IMR-90 (cell line): ENCODE measurements at regions not wholly inside any gene's neighbourhood (a gene's known extent, or its start where the extent isn't known, plus 50 kb on each side); places are given as distances from the start of the nearest gene placed in this dataset.

Source experiments
- ATAC-seq: fragments of 200-7000 bp; cut with Tn5 transposase; 2 replicates; pipeline ENCODE4 v1.9.1; 2020; ENCODE audit warnings: low read depth, mild to moderate bottlenecking, moderate library complexity
- BruUV-seq: library from RNA; stranded (reverse); fragments of 400-500 nt; replicated peaks from 2 replicates; lab custom pipeline; 2021; lab: Mats Ljungman, UMichigan
- CTCF ChIA-PET: fragments of 300-600 bp; formaldehyde crosslinking; extraction: SDS; loops from one replicate; lab custom pipeline; 2021; ENCODE audit warnings: antibody characterized with exemption; lab: Yijun Ruan, JAX
- POLR2A ChIA-PET: fragments of 300-600 bp; sonication (Branson Sonifier 250); formaldehyde crosslinking; loops from one replicate; lab custom pipeline; 2022; ENCODE audit warnings: antibody characterized with exemption; ENCODE audit not compliant: unreplicated experiment; lab: Charles Lee
- DNase-seq: peaks from one replicate; pipeline ENCODE4 v3.0.0; 2013
- H2AFZ ChIP-seq: replicated peaks from 2 replicates; pipeline ENCODE3; 2013; ENCODE audit warnings: low read length, mild to moderate bottlenecking; ENCODE audit not compliant: poor library complexity
- H2AK5ac ChIP-seq: 2 replicates; pipeline ENCODE4 v1.6.1; 2013; ENCODE audit warnings: low read depth, low read length, inconsistent platforms
- H2AK9ac ChIP-seq: replicated peaks from 2 replicates; pipeline ENCODE3; 2013; ENCODE audit warnings: mild to moderate bottlenecking, low read depth, low read length, moderate library complexity; ENCODE audit not compliant: poor library complexity
- H2BK120ac ChIP-seq: 2 replicates; pipeline ENCODE4 v1.6.1; 2013; ENCODE audit warnings: low read depth, low read length, inconsistent platforms
- H2BK15ac ChIP-seq: 3 replicates; pipeline ENCODE4 v1.6.1; 2013; ENCODE audit warnings: low read depth, low read length, inconsistent platforms
- H2BK20ac ChIP-seq: 2 replicates; pipeline ENCODE4 v1.6.1; 2013; ENCODE audit warnings: low read depth, mild to moderate bottlenecking, inconsistent platforms, low read length, moderate library complexity
- H2BK5ac ChIP-seq: 2 replicates; pipeline ENCODE4 v1.6.1; 2013; ENCODE audit warnings: mild to moderate bottlenecking, low read depth, low read length, inconsistent platforms; ENCODE audit not compliant: poor library complexity, severe bottlenecking
- H3K14ac ChIP-seq: replicated peaks from 2 replicates; pipeline ENCODE4 v1.6.1; 2013; ENCODE audit warnings: low read depth, low read length, inconsistent platforms
- H3K18ac ChIP-seq: 2 replicates; pipeline ENCODE4 v1.6.1; 2013; ENCODE audit warnings: low read depth, low read length, control low read depth
- H3K23ac ChIP-seq: 2 replicates; pipeline ENCODE4 v1.6.1; 2013; ENCODE audit warnings: low read depth, low read length, inconsistent platforms
- H3K27ac ChIP-seq: 2 replicates; pipeline ENCODE4 v1.5.1; 2013; ENCODE audit warnings: mild to moderate bottlenecking, control low read depth, low read length; ENCODE audit not compliant: insufficient read depth
- H3K27me3 ChIP-seq: 2 replicates; pipeline ENCODE4 v1.6.1; 2013; ENCODE audit warnings: low read length; ENCODE audit not compliant: control insufficient read depth, insufficient read depth
- H3K36me3 ChIP-seq: 2 replicates; pipeline ENCODE4 v1.6.1; 2013; ENCODE audit warnings: low read length, mixed read lengths; ENCODE audit not compliant: control insufficient read depth, insufficient read depth
- H3K4ac ChIP-seq: 2 replicates; pipeline ENCODE4 v1.6.1; 2013; ENCODE audit warnings: low read depth, low read length, inconsistent platforms
- H3K4me1 ChIP-seq: 2 replicates; pipeline ENCODE4 v1.6.1; 2013; ENCODE audit warnings: low read length, mixed read lengths; ENCODE audit not compliant: control insufficient read depth, insufficient read depth
- H3K4me2 ChIP-seq: 2 replicates; pipeline ENCODE4 v1.6.1; 2013; ENCODE audit warnings: low read depth, mild to moderate bottlenecking, control low read depth, low read length, moderate library complexity
- H3K4me3 ChIP-seq: 2 replicates; pipeline ENCODE4 v1.5.1; 2013; ENCODE audit warnings: low read depth, mild to moderate bottlenecking, control low read depth, low read length, moderate library complexity; ENCODE audit not compliant: insufficient read depth
- H3K56ac ChIP-seq: 2 replicates; pipeline ENCODE4 v1.6.1; 2013; ENCODE audit warnings: low read length, inconsistent platforms; ENCODE audit not compliant: insufficient read depth; ENCODE audit errors: extremely low read depth
- H3K79me1 ChIP-seq, 2 experiments: 2 replicates each; pipeline ENCODE4 v1.6.1; 2013; ENCODE audit warnings: low read length in 2 of 2, inconsistent platforms in 1 of 2, low read depth in 1 of 2
- H3K9ac ChIP-seq: 2 replicates; pipeline ENCODE4 v1.6.1; 2013; ENCODE audit warnings: low read depth, low read length, control low read depth
- H3K9me1 ChIP-seq: 2 replicates; pipeline ENCODE4 v1.6.1; 2013; ENCODE audit warnings: low read length, inconsistent platforms; ENCODE audit not compliant: insufficient read depth
- H3K9me3 ChIP-seq: 2 replicates; pipeline ENCODE4 v1.6.1; 2013; ENCODE audit warnings: low read length; ENCODE audit not compliant: control insufficient read depth, insufficient read depth
- H4K20me1 ChIP-seq: 2 replicates; pipeline ENCODE4 v1.6.1; 2013; ENCODE audit warnings: low read length, inconsistent platforms; ENCODE audit not compliant: insufficient read depth
- H4K5ac ChIP-seq: 2 replicates; pipeline ENCODE4 v1.6.1; 2013; ENCODE audit warnings: mild to moderate bottlenecking, low read depth, low read length, control low read depth
- H4K8ac ChIP-seq, 2 experiments: 2 replicates each; pipeline ENCODE4 v1.6.1; 2013; ENCODE audit warnings: low read depth in 2 of 2, low read length in 2 of 2, control low read depth in 1 of 2, inconsistent platforms in 1 of 2
- H4K91ac ChIP-seq: 2 replicates; pipeline ENCODE4 v1.6.1; 2013; ENCODE audit warnings: low read depth, low read length, inconsistent platforms; ENCODE audit not compliant: insufficient read depth
- BHLHE40 ChIP-seq: fragments of 150-350 bp; IDR thresholded peaks from 2 replicates; pipeline ENCODE4 v1.6.1; 2016; ENCODE audit warnings: mild to moderate bottlenecking, low read depth, low read length
- CEBPB ChIP-seq: IDR thresholded peaks from 2 replicates; pipeline ENCODE4 v1.6.1; 2012; ENCODE audit warnings: low read depth, low read length, improper control_type of control experiment
- CHD1 ChIP-seq: IDR thresholded peaks from 2 replicates; pipeline ENCODE4 v1.6.1; 2012; ENCODE audit warnings: low read depth, low read length, improper control_type of control experiment
- MAFK ChIP-seq: IDR thresholded peaks from 2 replicates; pipeline ENCODE4 v1.6.1; 2012; ENCODE audit warnings: low read depth, low read length, improper control_type of control experiment
- MXI1 ChIP-seq: IDR thresholded peaks from 2 replicates; pipeline ENCODE4 v1.6.1; 2012; ENCODE audit warnings: low read depth, mild to moderate bottlenecking, low read length, moderate library complexity, borderline replicate concordance
- RAD21 ChIP-seq: IDR thresholded peaks from 2 replicates; pipeline ENCODE4 v1.6.1; 2012; ENCODE audit warnings: low read length, improper control_type of control experiment
- RCOR1 ChIP-seq: IDR thresholded peaks from 2 replicates; pipeline ENCODE4 v1.6.1; 2012; ENCODE audit warnings: mild to moderate bottlenecking, low read length, improper control_type of control experiment; ENCODE audit not compliant: insufficient replicate concordance
- RFX5 ChIP-seq: IDR thresholded peaks from 2 replicates; pipeline ENCODE4 v1.8.0; 2012; ENCODE audit warnings: low read depth, mild to moderate bottlenecking, low read length, moderate library complexity
- WGBS, 2 experiments: methylation state at CpG; one replicate each; pipeline versions ENCODE4 v1.1.5 to v1.1.7; 2013; ENCODE audit warnings: missing lambda C conversion rate in 2 of 2; ENCODE audit not compliant: insufficient read length in 1 of 2; ENCODE audit errors: extremely low coverage in 2 of 2; 5-methylcytosine and 5-hydroxymethylcytosine counted together
- dilution Hi-C: fragments of 300-500 bp; cut with HindIII; formaldehyde crosslinking; loops from one replicate; pipeline ENCODE4 v1.14.3; 2018; ENCODE audit warnings: low sequenced_read_pairs; ENCODE audit not compliant: unreplicated experiment
- in situ Hi-C: fragments of 300-500 bp; cut with MboI; formaldehyde crosslinking; loops from 3 replicates; pipeline ENCODE4 v1.14.3; 2019; ENCODE audit warnings: low sequenced_read_pairs, inconsistent platforms, mixed read lengths
- intact Hi-C: fragments of 100-400 bp; cut with micrococcal nuclease; formaldehyde crosslinking; loops from 2 replicates; pipeline ENCODE4 v1.10.0; 2022
- TF ChIP-seq, protein P1 (sequence below): conservative IDR thresholded peaks from 2 replicates; pipeline ENCODE4 v1.5.1; 2012; ENCODE audit warnings: mild to moderate bottlenecking, low read depth, low read length, improper control_type of control experiment

DNA sequence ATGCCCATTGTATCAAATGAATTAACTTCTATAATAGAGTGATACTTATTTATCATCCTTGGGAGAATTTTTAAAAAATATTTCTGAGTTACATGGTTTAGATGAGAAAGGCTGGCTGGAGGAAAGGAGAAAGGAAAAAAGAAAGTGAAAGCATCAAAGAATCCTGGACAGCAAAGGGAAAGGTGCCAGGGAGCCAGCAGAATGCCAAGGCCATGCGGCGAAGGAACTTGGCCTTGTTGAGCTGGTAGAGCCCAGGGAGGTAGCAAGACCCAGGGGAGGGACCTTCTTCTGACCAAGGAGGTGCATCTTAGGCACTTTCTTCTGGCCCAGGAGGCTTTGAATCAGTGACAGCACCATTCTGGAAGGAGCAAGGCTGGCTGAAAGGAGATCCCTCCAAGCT is 240.5 kb downstream of the ENC1 start:
- no peak overlapping the region for H3K14ac ChIP-seq
- H3K9me3 ChIP-seq = peaks cover 4% of the 10 kb centered on the region; the same call in 1 of the 2 replicates
- H2BK15ac ChIP-seq = no peak overlapping the region
- H4K8ac ChIP-seq = no peak overlapping the region
- dilution Hi-C loops (no loop called here), intact Hi-C loops (no loop called here), in situ Hi-C loops (no loop called here)
- H3K4me2 ChIP-seq = 0 out of 2 replicates have a peak overlapping the region, but pooled peaks have one; percentile 28
- no CpG with 5 or more reads among the region's 2 CpGs for WGBS, 2 experiments
- no peak overlapping the region for H2BK5ac ChIP-seq
- no TSS peak for BruUV-seq
- H3K27ac ChIP-seq = no peak overlapping the region
- ATAC-seq (no peak), DNase-seq (no peak)
- no peaks in the 10 kb centered on the region for H3K4me1 ChIP-seq
- no peaks in the 10 kb centered on the region for H3K9me1 ChIP-seq
- H4K5ac ChIP-seq = no peak overlapping the region
- H2AK9ac ChIP-seq = no peak overlapping the region
- no peak overlapping the region for H3K56ac ChIP-seq
- POLR2A ChIA-PET = no interaction called here
- no peaks in the 10 kb centered on the region for H3K79me1 ChIP-seq
- no peak overlapping the region for H4K91ac ChIP-seq
- CTCF ChIA-PET = no interaction called here
- H3K18ac ChIP-seq = no peak overlapping the region
- H3K9ac ChIP-seq = no peak overlapping the region
- H2BK20ac ChIP-seq = no peak overlapping the region
- H3K27me3 ChIP-seq = peaks cover 7% of the 10 kb centered on the region
- no peaks in the 10 kb centered on the region for H3K36me3 ChIP-seq
- no peak overlapping the region for H3K4me3 ChIP-seq
- no peak overlapping the region for H3K4ac ChIP-seq
- TF ChIP-seq RAD21 (no peak), CEBPB (no peak), RFX5 (no peak), BHLHE40 (no peak), CHD1 (no peak), MAFK (no peak), MXI1 (no peak), RCOR1 (no peak)
- TF ChIP-seq, protein P1, sequence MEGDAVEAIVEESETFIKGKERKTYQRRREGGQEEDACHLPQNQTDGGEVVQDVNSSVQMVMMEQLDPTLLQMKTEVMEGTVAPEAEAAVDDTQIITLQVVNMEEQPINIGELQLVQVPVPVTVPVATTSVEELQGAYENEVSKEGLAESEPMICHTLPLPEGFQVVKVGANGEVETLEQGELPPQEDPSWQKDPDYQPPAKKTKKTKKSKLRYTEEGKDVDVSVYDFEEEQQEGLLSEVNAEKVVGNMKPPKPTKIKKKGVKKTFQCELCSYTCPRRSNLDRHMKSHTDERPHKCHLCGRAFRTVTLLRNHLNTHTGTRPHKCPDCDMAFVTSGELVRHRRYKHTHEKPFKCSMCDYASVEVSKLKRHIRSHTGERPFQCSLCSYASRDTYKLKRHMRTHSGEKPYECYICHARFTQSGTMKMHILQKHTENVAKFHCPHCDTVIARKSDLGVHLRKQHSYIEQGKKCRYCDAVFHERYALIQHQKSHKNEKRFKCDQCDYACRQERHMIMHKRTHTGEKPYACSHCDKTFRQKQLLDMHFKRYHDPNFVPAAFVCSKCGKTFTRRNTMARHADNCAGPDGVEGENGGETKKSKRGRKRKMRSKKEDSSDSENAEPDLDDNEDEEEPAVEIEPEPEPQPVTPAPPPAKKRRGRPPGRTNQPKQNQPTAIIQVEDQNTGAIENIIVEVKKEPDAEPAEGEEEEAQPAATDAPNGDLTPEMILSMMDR = no peak
- H3K23ac ChIP-seq = no peak overlapping the region
- H2BK120ac ChIP-seq = no peak overlapping the region
- H2AK5ac ChIP-seq = no peak overlapping the region
- no peak overlapping the region for H2AFZ ChIP-seq
- no peaks in the 10 kb centered on the region for H4K20me1 ChIP-seq
